Naive thymus-derived CD8-positive, alpha-beta T cell (primary cell): ENCODE measurements at regions not wholly inside any gene's neighbourhood (a gene's known extent, or its start where the extent isn't known, plus 50 kb on each side); places are given as distances from the start of the nearest gene placed in this dataset.

Experiments
- ATAC-seq, 2 donors: fragments of 150-1000 bp; cut with Tn5 transposase in 1 of 2; sonication (Bioruptor Pico), chemical (Tn5 transposase) in 1 of 2; 1 replicate in 1 of 2; 2 replicates in 1 of 2; pipeline ENCODE4 v1.10.0; 2021; ENCODE audit warnings: mild to moderate bottlenecking in 2 of 2, moderate library complexity in 2 of 2
- POLR2A ChIA-PET: fragments of 350-600 bp; sonication (Branson Sonifier 250); formaldehyde crosslinking; loops from one replicate; lab custom pipeline; 2021; ENCODE audit warnings: antibody characterized with exemption; lab: Charles Lee
- DNase-seq, 10 donors: peaks; one replicate each; pipeline versions ENCODE4 v3.0.0 to v3.0.0-alpha.2; 2020 to 2022
- H3K27ac Mint-ChIP-seq, 10 donors: one replicate each; pipeline ENCODE4 v1.8.0; 2020 to 2022; ENCODE audit warnings: mild to moderate bottlenecking in 10 of 10, mixed read lengths in 10 of 10, moderate library complexity in 4 of 10, inconsistent platforms in 1 of 10
- H3K27me3 Mint-ChIP-seq, 5 donors: one replicate each; pipeline ENCODE4 v1.8.0; 2021 to 2022; ENCODE audit warnings: mixed read lengths in 5 of 5
- H3K36me3 Mint-ChIP-seq, 3 donors: one replicate each; pipeline ENCODE4 v1.8.0; 2020 to 2022; ENCODE audit warnings: mixed read lengths in 3 of 3, mild to moderate bottlenecking in 2 of 3, inconsistent platforms in 1 of 3
- H3K4me1 Mint-ChIP-seq, 4 donors: one replicate each; pipeline ENCODE4 v1.8.0; 2021 to 2022; ENCODE audit warnings: mixed read lengths in 4 of 4
- H3K4me3 Mint-ChIP-seq, 10 donors: one replicate each; pipeline ENCODE4 v1.8.0; 2020 to 2022; ENCODE audit warnings: mild to moderate bottlenecking in 10 of 10, mixed read lengths in 10 of 10, moderate library complexity in 6 of 10, inconsistent platforms in 1 of 10
- H3K9me3 Mint-ChIP-seq, 9 donors: one replicate each; pipeline ENCODE4 v1.8.0; 2020 to 2022; ENCODE audit warnings: mixed read lengths in 9 of 9, mild to moderate bottlenecking in 3 of 9, inconsistent platforms in 1 of 9, moderate library complexity in 1 of 9

DNA sequence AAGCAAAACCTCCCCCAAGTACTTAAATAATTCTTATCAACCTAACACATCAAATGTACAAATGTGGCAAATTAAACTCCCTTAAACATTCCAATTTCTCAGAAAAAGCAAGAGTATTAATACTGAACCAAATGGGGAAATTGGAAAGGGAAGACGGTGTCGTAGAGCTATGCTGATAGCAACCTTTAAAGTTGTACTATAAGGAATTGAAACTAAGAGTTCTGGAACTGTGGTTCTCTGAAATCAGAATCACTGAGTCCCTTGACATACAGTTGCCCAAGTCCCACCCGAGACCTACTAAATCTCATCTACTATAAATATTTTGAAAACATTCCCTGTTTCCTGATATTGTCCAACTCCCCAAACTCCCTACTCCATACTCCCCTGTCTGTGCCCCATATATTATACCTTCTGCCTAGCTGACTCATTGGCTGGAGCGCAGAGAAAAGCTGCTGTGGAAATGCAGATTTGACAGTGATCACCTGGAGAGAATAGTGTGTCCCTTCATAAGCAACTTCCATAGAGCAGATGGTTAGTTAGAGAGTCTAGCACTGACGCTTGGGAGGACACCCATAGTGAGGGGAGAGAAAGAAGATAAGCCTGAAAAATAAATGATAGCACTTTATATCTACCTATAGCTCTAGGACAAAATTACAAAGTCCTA is 51.4 kb upstream of the ITM2B start:
- Mint-ChIP-seq H3K36me3 (no peaks in the 10 kb centered on the region), H3K27ac (peak overlapping the region in 7 of 10 donors; percentile 6 to 75 (median 50)), H3K9me3 (no peaks in the 10 kb centered on the region), H3K4me1 (peaks cover 27 to 50% (median 47%) of the 10 kb centered on the region in 4 donors), H3K27me3 (no peaks in the 10 kb centered on the region), H3K4me3 (no peak overlapping the region)
- DNase-seq, result no peak
- ATAC-seq, result no peak
- POLR2A ChIA-PET, result interaction anchor here (0.6 to 2.6 kb wide), 10 partner anchors 14 to 1262 kb away, joined by 3 to 10 read pairs (median 4); partner anchors contain the start of gene ITM2B

DNA sequence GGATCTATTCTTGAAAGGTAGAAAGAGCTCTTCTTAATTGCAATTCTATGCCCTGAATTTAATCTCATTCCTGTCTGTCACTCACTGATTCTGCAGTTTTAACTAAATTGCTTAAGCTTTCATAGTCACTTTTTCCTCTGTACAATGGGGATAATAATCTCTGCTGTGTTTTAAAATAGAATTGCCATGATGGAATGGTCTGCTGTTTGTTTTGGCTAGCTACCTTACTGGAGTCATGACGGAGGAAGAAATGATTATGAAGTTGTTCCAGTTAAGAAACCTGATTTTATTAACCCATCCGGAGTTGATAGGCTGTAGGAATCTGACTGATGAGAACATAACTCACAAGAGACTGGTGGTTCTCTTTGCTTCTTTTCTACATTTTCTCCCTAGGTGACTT is 54.9 kb upstream of the ITM2B start:
- Mint-ChIP-seq H3K4me1 (peaks cover 17 to 25% (median 24%) of the 10 kb centered on the region in 4 donors), H3K9me3 (no peaks in the 10 kb centered on the region), H3K36me3 (no peaks in the 10 kb centered on the region), H3K4me3 (no peak overlapping the region), H3K27ac (peak overlapping the region in 1 of 10 donors; percentile 68), H3K27me3 (no peaks in the 10 kb centered on the region)
- ATAC-seq (no peak), DNase-seq (no peak)
- POLR2A ChIA-PET, result interaction anchor here (0.7 to 2.1 kb wide), 4 partner anchors 17 to 81 kb away, joined by 4 to 9 read pairs (median 6); partner anchors contain the start of gene ITM2B

DNA sequence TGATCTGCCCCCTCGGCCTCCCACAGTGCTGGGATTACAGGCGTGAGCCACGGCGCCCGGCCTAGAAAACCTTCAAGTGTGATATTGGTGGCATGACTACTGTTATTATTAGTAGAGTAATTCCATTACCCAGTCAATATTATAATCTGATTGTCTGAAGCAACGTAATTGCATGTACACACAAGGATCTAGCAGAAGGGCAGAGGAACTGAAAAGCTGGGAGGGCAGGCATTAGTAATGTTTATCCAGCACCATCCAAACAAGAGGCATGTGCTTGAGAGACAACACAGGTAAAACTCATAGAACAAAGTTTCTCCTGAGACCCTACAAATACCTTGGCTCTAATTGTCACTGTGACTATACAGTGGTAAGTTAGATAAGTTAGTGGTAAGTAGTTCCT is 56.2 kb upstream of the ITM2B start:
- no peak for DNase-seq
- H3K27ac Mint-ChIP-seq, result no peak overlapping the region
- H3K4me1 Mint-ChIP-seq, result peaks cover 12 to 13% (median 12%) of the 10 kb centered on the region in 4 donors
- H3K27me3 Mint-ChIP-seq, result no peaks in the 10 kb centered on the region
- ATAC-seq, result no peak
- POLR2A ChIA-PET, result interaction anchor here (2.0 kb wide), 1 partner anchor 15 kb away, joined by 9 read pairs; no protein-coding TSS in a partner anchor
- H3K36me3 Mint-ChIP-seq, result no peaks in the 10 kb centered on the region
- no peaks in the 10 kb centered on the region for H3K9me3 Mint-ChIP-seq
- H3K4me3 Mint-ChIP-seq, result no peak overlapping the region

DNA sequence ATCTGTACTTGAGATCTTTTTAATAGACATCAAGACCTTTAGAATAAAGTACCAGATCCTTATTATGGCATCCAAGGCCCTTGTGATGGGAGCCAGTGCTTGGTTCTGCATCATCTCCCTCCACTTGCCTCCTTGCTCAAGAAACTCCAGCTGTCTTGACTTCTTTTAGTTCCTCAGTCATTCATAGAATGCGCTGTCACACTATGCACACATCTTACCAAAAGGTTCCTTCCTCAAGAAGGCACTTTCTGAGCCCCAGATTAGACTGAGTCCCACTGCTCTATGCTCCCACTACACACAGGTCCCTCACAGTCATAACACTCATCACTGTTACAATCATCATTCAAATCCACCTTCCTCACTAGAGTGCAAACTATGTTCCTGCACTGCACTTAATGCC is 57.8 kb upstream of the ITM2B start:
- no peaks in the 10 kb centered on the region for H3K36me3 Mint-ChIP-seq
- peak overlapping the region in 3 of 10 donors; percentile 57 to 78 (median 71) for H3K27ac Mint-ChIP-seq
- no peak for DNase-seq
- no peak for ATAC-seq
- POLR2A ChIA-PET, result interaction anchor here (0.9 kb wide), 1 partner anchor 46 kb away, joined by 3 read pairs; no protein-coding TSS in a partner anchor
- peaks cover 0 to 2% (median 0%) of the 10 kb centered on the region in 9 donors for H3K9me3 Mint-ChIP-seq
- no peak overlapping the region for H3K4me3 Mint-ChIP-seq
- H3K27me3 Mint-ChIP-seq, result no peaks in the 10 kb centered on the region
- H3K4me1 Mint-ChIP-seq, result peaks cover 4 to 8% (median 6%) of the 10 kb centered on the region in 4 donors

DNA sequence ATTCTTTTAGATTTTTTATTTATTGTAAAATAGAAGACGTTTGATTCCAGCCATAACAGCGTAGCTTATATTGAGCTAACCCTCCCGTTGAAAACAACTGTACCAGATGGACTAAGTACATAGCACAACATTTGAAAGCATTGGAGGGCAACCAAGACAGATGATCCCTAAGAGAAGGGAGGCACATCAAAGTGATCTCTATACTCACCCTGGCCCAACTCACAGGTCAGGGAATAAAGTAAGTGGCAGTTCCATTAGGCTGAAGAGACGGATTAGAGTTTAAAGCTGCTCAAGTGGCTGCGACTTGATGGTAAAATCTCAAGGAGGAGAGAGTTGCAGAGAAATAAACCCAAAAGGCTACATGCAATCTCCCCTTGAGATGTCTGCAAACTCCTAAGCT is 65.1 kb upstream of the ITM2B start:
- ATAC-seq (no peak), DNase-seq (no peak)
- Mint-ChIP-seq H3K9me3 (peaks cover 0 to 2% (median 0%) of the 10 kb centered on the region in 9 donors), H3K4me1 (peaks cover 5 to 7% (median 6%) of the 10 kb centered on the region in 4 donors), H3K27ac (peak overlapping the region in 2 of 10 donors; percentile 33 to 46), H3K36me3 (no peaks in the 10 kb centered on the region), H3K27me3 (no peaks in the 10 kb centered on the region), H3K4me3 (no peak overlapping the region)
- POLR2A ChIA-PET, result interaction anchor here (0.5 to 1.7 kb wide), 3 partner anchors 15 to 74 kb away, joined by 4 to 6 read pairs (median 5); partner anchors contain the start of gene ITM2B

DNA sequence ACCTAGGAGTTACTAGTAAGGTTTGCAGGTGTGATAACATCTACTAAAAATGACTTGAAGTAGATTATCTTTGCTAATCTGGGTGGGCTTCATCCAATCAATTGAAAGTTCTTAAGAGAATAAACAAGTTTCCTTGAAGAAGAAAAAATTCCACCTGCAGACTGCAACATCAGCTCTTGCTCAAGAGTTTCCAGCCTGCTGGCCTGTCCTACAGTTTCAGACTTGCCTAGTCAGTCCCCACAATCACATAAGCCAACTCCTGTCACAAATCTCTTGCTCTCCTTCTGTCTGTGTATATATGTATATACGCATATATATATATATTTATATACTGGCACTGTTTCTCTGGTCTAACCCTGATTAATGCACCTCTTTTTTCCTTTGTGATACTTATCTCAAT is 67.3 kb upstream of the ITM2B start:
- POLR2A ChIA-PET, result no interaction called here
- Mint-ChIP-seq H3K9me3 (no peaks in the 10 kb centered on the region), H3K4me1 (peaks cover 10 to 24% (median 12%) of the 10 kb centered on the region in 4 donors), H3K36me3 (no peaks in the 10 kb centered on the region), H3K27ac (no peak overlapping the region), H3K27me3 (no peaks in the 10 kb centered on the region), H3K4me3 (no peak overlapping the region)
- ATAC-seq, result no peak
- DNase-seq, result no peak

DNA sequence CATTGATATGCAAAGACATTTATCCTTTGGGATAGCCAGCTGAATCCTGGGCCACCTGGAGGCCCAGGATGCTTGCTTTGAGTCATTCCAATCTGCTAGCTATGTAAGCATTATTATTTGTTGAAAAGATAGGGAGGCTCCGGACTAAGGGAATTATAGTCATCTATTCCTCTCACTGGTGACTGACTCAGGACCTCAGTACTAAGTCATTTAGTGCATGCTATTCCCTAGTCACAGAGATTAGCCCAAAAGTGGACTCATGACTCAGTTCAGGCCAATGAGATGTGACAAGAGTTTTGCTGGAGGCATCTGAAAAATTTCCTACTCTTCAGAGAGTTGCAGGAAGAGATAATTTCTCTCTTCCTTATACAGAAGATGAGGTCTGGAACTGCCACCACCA is 67.9 kb upstream of the ITM2B start:
- ATAC-seq (no peak), DNase-seq (no peak)
- Mint-ChIP-seq H3K27me3 (no peaks in the 10 kb centered on the region), H3K27ac (peak overlapping the region in 1 of 10 donors; percentile 8), H3K9me3 (no peaks in the 10 kb centered on the region), H3K4me1 (peaks cover 11 to 31% (median 19%) of the 10 kb centered on the region in 4 donors), H3K4me3 (no peak overlapping the region), H3K36me3 (no peaks in the 10 kb centered on the region)
- POLR2A ChIA-PET, result interaction anchor here (1.2 kb wide), 1 partner anchor 17 kb away, joined by 3 read pairs; no protein-coding TSS in a partner anchor

DNA sequence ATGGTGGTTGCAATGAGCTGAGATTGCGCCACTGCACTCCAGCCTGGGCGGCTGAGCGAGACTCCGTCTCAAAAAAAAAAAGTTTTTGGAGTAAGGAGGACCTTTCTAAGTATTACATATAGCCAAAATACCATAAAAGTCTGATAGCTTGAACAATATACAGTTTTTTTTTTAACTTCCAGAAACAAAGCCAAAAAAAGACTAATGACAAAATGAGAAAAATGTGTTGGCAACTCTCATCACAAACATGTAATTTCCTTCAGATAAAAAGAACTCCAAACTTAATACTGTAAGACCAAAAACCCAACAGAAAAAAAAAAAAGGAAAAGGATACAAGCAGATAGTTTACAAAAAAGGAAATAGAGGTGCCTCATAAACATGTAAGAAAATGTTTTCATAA is 68.2 kb upstream of the MED4 start:
- H3K4me1 Mint-ChIP-seq, result peaks cover 18 to 51% (median 35%) of the 10 kb centered on the region in 4 donors
- no peak for ATAC-seq
- POLR2A ChIA-PET, result no interaction called here
- H3K36me3 Mint-ChIP-seq, result no peaks in the 10 kb centered on the region
- no peaks in the 10 kb centered on the region for H3K27me3 Mint-ChIP-seq
- no peak for DNase-seq
- no peak overlapping the region for H3K27ac Mint-ChIP-seq
- H3K9me3 Mint-ChIP-seq, result no peaks in the 10 kb centered on the region
- H3K4me3 Mint-ChIP-seq, result no peak overlapping the region

DNA sequence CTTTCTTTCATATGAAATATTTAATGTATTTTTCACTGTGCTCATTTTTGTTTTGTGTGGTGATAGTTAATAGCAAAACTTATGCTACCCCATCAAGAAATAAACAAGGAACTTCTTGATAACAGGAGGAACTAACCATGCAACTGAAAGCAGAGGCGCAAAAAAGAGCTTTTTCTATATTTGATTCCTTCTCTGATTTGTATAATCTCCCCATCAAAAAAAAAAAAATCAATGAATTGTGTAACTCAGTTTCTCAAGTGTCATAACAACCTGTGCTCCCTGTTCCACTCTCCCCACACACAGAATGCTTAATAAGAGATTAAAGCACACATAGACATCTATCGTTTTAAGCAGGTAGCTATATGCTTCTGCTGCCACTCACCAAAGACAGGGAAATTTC is 67.3 kb upstream of the MED4 start:
- Mint-ChIP-seq H3K27ac (peak overlapping the region in 6 of 10 donors; percentile 2 to 99 (median 20)), H3K4me1 (peaks cover 16 to 55% (median 36%) of the 10 kb centered on the region in 4 donors), H3K4me3 (no peak overlapping the region), H3K9me3 (no peaks in the 10 kb centered on the region), H3K36me3 (no peaks in the 10 kb centered on the region), H3K27me3 (no peaks in the 10 kb centered on the region)
- ATAC-seq (no peak), DNase-seq (no peak)
- POLR2A ChIA-PET, result interaction anchor here (1.1 to 2.7 kb wide), 4 partner anchors 10 to 70 kb away, joined by 4 to 9 read pairs (median 6); partner anchors contain the start of gene ITM2B

DNA sequence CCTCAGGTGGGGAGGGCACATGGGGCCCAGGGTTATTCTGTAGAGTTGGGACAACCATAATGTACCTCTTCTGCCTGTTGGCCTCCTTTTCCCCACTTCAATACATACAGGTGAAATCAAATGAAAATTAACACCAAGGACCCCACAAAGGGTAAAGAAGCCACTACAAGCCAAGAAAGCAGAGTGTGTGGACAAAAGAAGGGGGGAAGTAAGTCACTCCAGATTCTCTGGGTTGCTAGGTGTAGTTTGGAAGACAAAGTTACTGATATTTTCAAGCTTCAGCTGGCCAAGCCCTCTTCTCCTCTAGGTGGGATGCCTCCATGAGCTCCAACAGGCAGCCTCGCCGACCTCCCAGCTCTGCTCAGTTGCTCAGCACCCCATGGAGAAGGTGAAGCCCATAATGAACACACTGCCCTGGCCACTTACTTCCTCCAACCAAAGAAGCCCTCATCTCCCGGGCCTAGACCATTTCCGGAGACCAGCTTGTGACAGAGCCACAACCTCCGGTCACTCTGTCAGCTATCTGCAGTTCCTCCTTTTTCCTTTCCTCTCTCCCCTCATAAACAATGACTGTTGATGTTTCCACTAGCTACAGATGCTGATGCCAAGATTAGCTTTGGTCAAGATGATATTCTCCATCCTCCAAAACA is 66.8 kb upstream of the MED4 start:
- H3K36me3 Mint-ChIP-seq, result no peaks in the 10 kb centered on the region
- H3K4me3 Mint-ChIP-seq, result peak overlapping the region in 1 of 10 donors; percentile 1
- H3K27ac Mint-ChIP-seq, result peak overlapping the region in 5 of 10 donors; percentile 2 to 99 (median 31)
- no peak for ATAC-seq
- H3K27me3 Mint-ChIP-seq, result no peaks in the 10 kb centered on the region
- POLR2A ChIA-PET, result interaction anchor here (1.1 to 2.7 kb wide), 5 partner anchors 10 to 71 kb away, joined by 3 to 9 read pairs (median 4); partner anchors contain the start of gene ITM2B
- peaks cover 16 to 58% (median 40%) of the 10 kb centered on the region in 4 donors for H3K4me1 Mint-ChIP-seq
- DNase-seq, result no peak
- H3K9me3 Mint-ChIP-seq, result no peaks in the 10 kb centered on the region

DNA sequence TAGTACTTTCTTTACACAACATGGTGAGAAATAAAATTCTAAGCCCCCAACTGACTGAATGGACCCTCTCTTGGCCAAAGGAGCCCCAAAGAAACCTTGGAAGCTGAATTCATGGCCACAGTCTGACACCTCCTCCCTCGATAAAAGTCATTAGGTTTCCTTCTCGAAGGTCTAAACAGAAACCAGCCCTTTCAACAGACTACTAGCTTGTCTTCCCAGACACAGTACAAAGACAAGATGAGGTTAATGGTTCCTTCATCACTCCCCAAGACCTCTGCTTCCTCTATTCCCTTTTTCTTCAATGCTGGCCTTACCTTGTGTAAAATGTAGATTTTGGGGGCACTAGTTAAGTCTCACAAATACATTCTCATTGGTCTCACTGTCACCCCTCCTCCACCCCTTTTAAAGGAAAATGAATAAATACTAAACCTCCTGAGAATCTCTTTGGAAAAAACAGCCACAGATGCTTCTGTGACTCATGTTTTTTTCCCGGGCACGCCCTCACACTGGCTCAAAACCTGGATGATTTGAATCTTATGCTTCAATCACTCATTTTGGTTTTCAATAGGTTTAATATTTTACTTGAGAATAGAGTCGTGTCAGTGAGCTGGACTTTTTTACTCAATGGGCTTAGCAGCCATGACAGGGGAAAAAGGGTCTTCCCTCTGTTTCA is 65.8 kb upstream of the MED4 start:
- Mint-ChIP-seq H3K4me1 (peaks cover 20 to 67% (median 46%) of the 10 kb centered on the region in 4 donors), H3K9me3 (no peaks in the 10 kb centered on the region), H3K27me3 (no peaks in the 10 kb centered on the region), H3K4me3 (no peak overlapping the region), H3K27ac (peak overlapping the region in 5 of 10 donors; percentile 1 to 99 (median 10)), H3K36me3 (no peaks in the 10 kb centered on the region)
- POLR2A ChIA-PET, result interaction anchor here (1.1 to 2.7 kb wide), 2 partner anchors 17 to 25 kb away, joined by 3 to 9 read pairs; no protein-coding TSS in a partner anchor
- DNase-seq (no peak), ATAC-seq (no peak)

DNA sequence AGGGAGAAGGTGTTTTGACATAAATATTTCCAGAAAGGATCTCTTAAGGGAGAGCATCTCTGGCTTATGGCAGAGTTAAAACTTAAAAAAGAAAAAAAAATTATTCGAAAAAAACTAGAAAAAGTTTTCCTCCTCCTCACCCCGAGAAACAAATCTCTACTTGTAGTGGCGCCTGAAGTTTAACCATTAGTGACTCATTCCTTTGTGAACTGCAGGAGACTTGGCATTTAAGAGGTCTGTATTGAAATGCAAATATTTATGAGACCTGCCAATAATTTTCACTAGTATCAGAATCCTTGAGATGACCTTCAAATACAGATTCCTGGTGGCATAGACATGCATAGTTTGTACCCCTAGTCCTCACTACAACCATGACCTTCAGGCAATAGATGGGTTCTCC is 64.9 kb upstream of the MED4 start:
- peaks cover 26 to 76% (median 55%) of the 10 kb centered on the region in 4 donors for H3K4me1 Mint-ChIP-seq
- H3K36me3 Mint-ChIP-seq, result no peaks in the 10 kb centered on the region
- H3K27me3 Mint-ChIP-seq, result no peaks in the 10 kb centered on the region
- peak overlapping the region in 1 of 10 donors; percentile 25 for H3K4me3 Mint-ChIP-seq
- H3K27ac Mint-ChIP-seq, result peak overlapping the region in 4 of 10 donors; percentile 0 to 99 (median 9)
- POLR2A ChIA-PET, result interaction anchor here (0.9 to 2.7 kb wide), 2 partner anchors 18 to 73 kb away, joined by 3 to 9 read pairs; partner anchors contain the start of gene ITM2B
- H3K9me3 Mint-ChIP-seq, result no peaks in the 10 kb centered on the region
- no peak for ATAC-seq
- DNase-seq, result no peak
